Mesenchymal stem cell (in vitro differentiated cells and primary cell): ENCODE measurements at regions not wholly inside any gene's neighbourhood (a gene's known extent, or its start where the extent isn't known, plus 50 kb on each side); places are given as distances from the start of the nearest gene placed in this dataset.

Experiments used
- DNase-seq: peaks from one replicate; pipeline ENCODE4 v3.0.0-alpha.2; 2013
- H2AFZ ChIP-seq: one replicate; pipeline ENCODE4 v1.6.1; 2013; ENCODE audit warnings: low read depth, mild to moderate bottlenecking, control low read depth, inconsistent platforms, low read length, moderate library complexity
- H2AK5ac ChIP-seq: 2 replicates; pipeline ENCODE4 v1.6.1; 2013; ENCODE audit warnings: low read length, moderate library complexity, mild to moderate bottlenecking, inconsistent platforms; ENCODE audit not compliant: severe bottlenecking
- H2BK120ac ChIP-seq: one replicate; pipeline ENCODE4 v1.6.1; 2013; ENCODE audit warnings: low read depth, mild to moderate bottlenecking, inconsistent platforms, low read length, moderate library complexity
- H2BK12ac ChIP-seq, 2 experiments: one replicate each; pipeline ENCODE4 v1.6.1; 2013; ENCODE audit warnings: inconsistent platforms in 2 of 2, low read length in 2 of 2, mild to moderate bottlenecking in 2 of 2, moderate library complexity in 2 of 2, control low read depth in 1 of 2
- H2BK15ac ChIP-seq: one replicate; pipeline ENCODE4 v1.6.1; 2013; ENCODE audit warnings: mild to moderate bottlenecking, low read depth, inconsistent platforms; ENCODE audit not compliant: poor library complexity, severe bottlenecking
- H2BK5ac ChIP-seq: 2 replicates; pipeline ENCODE4 v1.6.1; 2013; ENCODE audit warnings: low read depth, mild to moderate bottlenecking, low read length, control low read depth, inconsistent platforms; ENCODE audit not compliant: poor library complexity, severe bottlenecking
- H3K14ac ChIP-seq, 2 experiments: one replicate each; pipeline ENCODE4 v1.6.1; 2013; ENCODE audit warnings: inconsistent platforms in 2 of 2, low read length in 2 of 2, control low read depth in 1 of 2, mild to moderate bottlenecking in 1 of 2, moderate library complexity in 1 of 2
- H3K18ac ChIP-seq, 2 experiments: one replicate each; pipeline ENCODE4 v1.6.1; 2013; ENCODE audit warnings: inconsistent platforms in 2 of 2, low read length in 2 of 2, control low read depth in 1 of 2, low read depth in 1 of 2, mild to moderate bottlenecking in 1 of 2
- H3K23ac ChIP-seq, 2 experiments: one replicate each; pipeline ENCODE4 v1.6.1; 2013; ENCODE audit warnings: inconsistent platforms in 2 of 2, low read length in 2 of 2, mild to moderate bottlenecking in 2 of 2, moderate library complexity in 2 of 2, control low read depth in 1 of 2
- H3K27ac ChIP-seq: 2 replicates; pipeline ENCODE4 v1.5.1; 2013; ENCODE audit warnings: mild to moderate bottlenecking, moderate library complexity, low read length, control low read depth, inconsistent platforms; ENCODE audit not compliant: poor library complexity, severe bottlenecking
- H3K27me3 ChIP-seq, 2 experiments: 2 replicates each; pipeline versions ENCODE4 v1.6.1 to v1.7.0; 2013; ENCODE audit warnings: low read length in 2 of 2, mild to moderate bottlenecking in 2 of 2, moderate library complexity in 2 of 2, control low read depth in 1 of 2, inconsistent platforms in 1 of 2; ENCODE audit not compliant: control insufficient read depth in 1 of 2, insufficient read depth in 1 of 2
- H3K36me3 ChIP-seq, 2 experiments: 2 replicates each; pipeline versions ENCODE4 v1.6.1 to v1.7.0; 2013; ENCODE audit warnings: low read length in 2 of 2, control low read depth in 1 of 2, inconsistent platforms in 1 of 2, low read depth in 1 of 2, mild to moderate bottlenecking in 1 of 2; ENCODE audit not compliant: insufficient read depth in 2 of 2, control insufficient read depth in 1 of 2
- H3K4ac ChIP-seq, 2 experiments: one replicate each; pipeline ENCODE4 v1.6.1; 2013; ENCODE audit warnings: inconsistent platforms in 2 of 2, low read length in 2 of 2, mild to moderate bottlenecking in 2 of 2, moderate library complexity in 2 of 2, control low read depth in 1 of 2, low read depth in 1 of 2
- H3K4me1 ChIP-seq: 2 replicates; pipeline ENCODE4 v1.6.1; 2013; ENCODE audit warnings: low read depth, low read length, control low read depth; ENCODE audit not compliant: control insufficient read depth, insufficient read depth
- H3K4me2 ChIP-seq: 2 replicates; pipeline ENCODE4 v1.6.1; 2013; ENCODE audit warnings: low read length, mild to moderate bottlenecking, inconsistent platforms; ENCODE audit not compliant: poor library complexity, severe bottlenecking
- H3K4me3 ChIP-seq, 2 experiments: 2 replicates each; pipeline versions ENCODE4 v1.5.1 to v1.7.0; 2013; ENCODE audit warnings: low read length in 2 of 2, mild to moderate bottlenecking in 2 of 2, control low read depth in 1 of 2, low read depth in 1 of 2; ENCODE audit not compliant: insufficient read depth in 1 of 2
- H3K79me1 ChIP-seq: replicated peaks from 2 replicates; pipeline ENCODE4 v1.6.1; 2013; ENCODE audit warnings: mild to moderate bottlenecking, control low read depth, low read length, inconsistent platforms; ENCODE audit not compliant: poor library complexity, severe bottlenecking
- H3K9ac ChIP-seq: 2 replicates; pipeline ENCODE4 v1.7.0; 2013; ENCODE audit warnings: mild to moderate bottlenecking, low read length, moderate library complexity
- H3K9me3 ChIP-seq: 2 replicates; pipeline ENCODE4 v1.7.0; 2013; ENCODE audit warnings: mild to moderate bottlenecking, low read length; ENCODE audit not compliant: control insufficient read depth
- H4K8ac ChIP-seq: one replicate; pipeline ENCODE4 v1.6.1; 2013; ENCODE audit warnings: inconsistent platforms, mild to moderate bottlenecking, low read length, moderate library complexity
- H4K91ac ChIP-seq: one replicate; pipeline ENCODE4 v1.6.1; 2013; ENCODE audit warnings: mild to moderate bottlenecking, low read length, inconsistent platforms
- WGBS: methylation state at CpG from one replicate; pipeline ENCODE4 v1.1.7; 2013; ENCODE audit warnings: mixed read lengths; 5-methylcytosine and 5-hydroxymethylcytosine counted together

GRCh38 chr1:90537606-90538362 lies 179.3 kb downstream of the BARHL2 start:
- H2BK15ac ChIP-seq, result no peak overlapping the region
- H3K27ac ChIP-seq, result no peak overlapping the region
- no peak overlapping the region for H2AK5ac ChIP-seq
- H3K4ac ChIP-seq, result no peak overlapping the region
- H4K91ac ChIP-seq, result no peak overlapping the region
- no peak overlapping the region for H2AFZ ChIP-seq
- no peaks in the 10 kb centered on the region for H3K36me3 ChIP-seq
- no peak overlapping the region for H3K4me2 ChIP-seq
- no peaks in the 10 kb centered on the region for H3K27me3 ChIP-seq
- no peak overlapping the region for H2BK120ac ChIP-seq
- H3K4me3 ChIP-seq, result no peak overlapping the region
- no peak overlapping the region for H3K23ac ChIP-seq
- H3K18ac ChIP-seq, result no peak overlapping the region
- H3K9me3 ChIP-seq, result no peaks in the 10 kb centered on the region
- no peak overlapping the region for H2BK5ac ChIP-seq
- no peaks in the 10 kb centered on the region for H3K79me1 ChIP-seq
- 61% methylated on average over 7 of the region's 9 CpGs for WGBS
- H2BK12ac ChIP-seq, result no peak overlapping the region
- no peaks in the 10 kb centered on the region for H3K4me1 ChIP-seq
- no peak overlapping the region for H3K9ac ChIP-seq
- H4K8ac ChIP-seq, result no peak overlapping the region
- DNase-seq, result no peak
- H3K14ac ChIP-seq, result no peak overlapping the region

GRCh38 chr1:90534663-90535295 lies 182.3 kb downstream of the BARHL2 start:
- H3K27ac ChIP-seq, result no peak overlapping the region
- H3K18ac ChIP-seq, result no peak overlapping the region
- no peaks in the 10 kb centered on the region for H3K4me1 ChIP-seq
- H3K9ac ChIP-seq, result no peak overlapping the region
- no peak overlapping the region for H3K4me2 ChIP-seq
- no peak overlapping the region for H2AK5ac ChIP-seq
- H2BK120ac ChIP-seq, result no peak overlapping the region
- H3K4me3 ChIP-seq, result no peak overlapping the region
- H4K8ac ChIP-seq, result no peak overlapping the region
- no peak overlapping the region for H4K91ac ChIP-seq
- H3K9me3 ChIP-seq, result no peaks in the 10 kb centered on the region
- no peak overlapping the region for H2AFZ ChIP-seq
- no peaks in the 10 kb centered on the region for H3K27me3 ChIP-seq
- H2BK12ac ChIP-seq, result no peak overlapping the region
- no peak overlapping the region for H2BK5ac ChIP-seq
- no peak overlapping the region for H3K4ac ChIP-seq
- DNase-seq, result no peak
- no peak overlapping the region for H3K14ac ChIP-seq
- H3K36me3 ChIP-seq, result no peaks in the 10 kb centered on the region
- no peak overlapping the region for H2BK15ac ChIP-seq
- 76% methylated on average over 6 of the region's 6 CpGs for WGBS
- H3K79me1 ChIP-seq, result no peaks in the 10 kb centered on the region
- H3K23ac ChIP-seq, result no peak overlapping the region

GRCh38 chr1:90534116-90534515 lies 183.0 kb downstream of the BARHL2 start:
- 73% methylated on average over 5 of the region's 6 CpGs for WGBS
- H2BK120ac ChIP-seq, result no peak overlapping the region

GRCh38 chr1:90526954-90527353 lies 190.1 kb downstream of the BARHL2 start:
- Histone ChIP-seq H2AFZ (no peak overlapping the region), H3K9ac (no peak overlapping the region), H2BK15ac (no peak overlapping the region), H3K14ac (no peak overlapping the region), H3K4me2 (no peak overlapping the region), H2AK5ac (no peak overlapping the region), H4K8ac (no peak overlapping the region), H3K27ac (no peak overlapping the region), H3K79me1 (no peaks in the 10 kb centered on the region), H3K27me3 (no peaks in the 10 kb centered on the region), H2BK12ac (no peak overlapping the region), H3K23ac (no peak overlapping the region), H2BK120ac (no peak overlapping the region), H2BK5ac (no peak overlapping the region), H3K4me3 (no peak overlapping the region), H3K9me3 (peaks cover 3% of the 10 kb centered on the region), H3K18ac (no peak overlapping the region), H4K91ac (no peak overlapping the region), H3K4ac (no peak overlapping the region), H3K36me3 (no peaks in the 10 kb centered on the region), H3K4me1 (no peaks in the 10 kb centered on the region)
- no peak for DNase-seq

More at GRCh38 chr1:90534116-90534515, 183.0 kb downstream of the BARHL2 start:
- Histone ChIP-seq H3K36me3 (no peaks in the 10 kb centered on the region), H3K4me1 (no peaks in the 10 kb centered on the region), H4K91ac (no peak overlapping the region), H2AFZ (no peak overlapping the region), H3K9me3 (no peaks in the 10 kb centered on the region), H2BK15ac (no peak overlapping the region), H3K18ac (no peak overlapping the region), H3K9ac (no peak overlapping the region), H3K4me3 (no peak overlapping the region), H3K23ac (no peak overlapping the region), H2BK5ac (no peak overlapping the region), H3K79me1 (no peaks in the 10 kb centered on the region), H3K27me3 (no peaks in the 10 kb centered on the region), H3K4ac (no peak overlapping the region), H2BK12ac (no peak overlapping the region), H3K4me2 (no peak overlapping the region), H3K27ac (no peak overlapping the region), H3K14ac (no peak overlapping the region), H4K8ac (no peak overlapping the region), H2AK5ac (no peak overlapping the region)
- DNase-seq, result no peak
